ENCODE measurements at regions not wholly inside any gene's neighbourhood (a gene's known extent, or its start where the extent isn't known, plus 50 kb on each side); places are given as distances from the start of the nearest gene placed in this dataset.

DNA sequence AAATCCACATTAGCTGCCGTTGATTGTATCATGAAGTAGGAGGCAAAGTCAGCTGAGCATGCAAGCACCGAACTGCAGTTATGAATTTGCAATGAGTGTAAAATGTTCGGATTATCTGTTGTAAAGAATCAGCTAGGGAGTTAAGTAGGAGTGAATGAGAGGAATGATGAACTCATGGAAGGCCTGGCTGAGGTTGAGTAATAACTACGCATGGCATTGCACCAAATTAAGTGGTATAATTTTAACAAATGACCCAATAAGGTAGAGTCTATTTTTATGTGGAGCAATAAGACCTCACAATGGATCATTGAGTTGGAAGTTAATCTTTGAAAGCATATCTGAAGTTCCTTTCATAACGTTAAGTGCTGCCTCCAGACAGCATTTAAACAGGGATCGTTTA is 288.2 kb upstream of the CHST9 start:
- DNase-seq (ENCODE audit: low spot score): no peak

DNA sequence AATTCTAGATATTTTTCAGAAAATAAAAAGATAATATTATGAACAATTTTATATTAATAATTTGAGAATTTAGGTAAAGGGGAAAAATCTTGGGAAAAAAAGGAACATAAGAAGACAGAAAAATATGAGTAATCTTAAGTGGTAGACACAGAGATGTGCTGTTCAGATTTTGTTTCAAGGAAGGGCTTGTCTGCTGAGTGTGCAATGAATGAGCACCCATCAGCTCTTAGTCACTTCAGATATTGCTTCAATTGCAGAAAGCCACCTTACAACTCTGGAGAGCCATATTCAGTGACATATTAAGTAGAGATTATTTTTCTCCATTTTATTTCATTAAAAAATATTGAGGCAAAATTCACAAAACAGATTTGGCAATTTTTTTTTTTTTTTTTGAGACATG is 282.0 kb upstream of the CHST9 start:
- DNase-seq (ENCODE audit: low spot score): no peak

DNA sequence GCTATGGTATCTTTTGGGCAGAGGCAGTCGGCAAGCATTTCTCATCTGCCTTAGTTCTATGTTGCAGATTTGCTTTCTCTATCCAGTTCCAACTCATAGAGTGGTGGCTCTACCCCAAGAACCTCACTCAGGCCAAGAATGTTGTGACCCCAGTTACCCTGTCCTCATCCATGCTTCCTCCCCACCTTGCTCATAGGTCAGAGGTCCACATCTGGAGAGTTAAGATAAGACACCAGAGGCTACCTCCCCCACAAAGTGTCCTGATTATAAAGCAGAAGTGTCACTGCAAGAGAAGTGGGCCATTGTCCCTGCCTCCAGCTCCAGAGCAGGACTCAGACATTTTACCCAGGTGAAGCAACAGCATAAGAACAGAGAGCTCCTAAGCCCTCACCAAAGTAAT is 276.8 kb upstream of the CHST9 start:
- DNase-seq (ENCODE audit: low spot score): no peak

DNA sequence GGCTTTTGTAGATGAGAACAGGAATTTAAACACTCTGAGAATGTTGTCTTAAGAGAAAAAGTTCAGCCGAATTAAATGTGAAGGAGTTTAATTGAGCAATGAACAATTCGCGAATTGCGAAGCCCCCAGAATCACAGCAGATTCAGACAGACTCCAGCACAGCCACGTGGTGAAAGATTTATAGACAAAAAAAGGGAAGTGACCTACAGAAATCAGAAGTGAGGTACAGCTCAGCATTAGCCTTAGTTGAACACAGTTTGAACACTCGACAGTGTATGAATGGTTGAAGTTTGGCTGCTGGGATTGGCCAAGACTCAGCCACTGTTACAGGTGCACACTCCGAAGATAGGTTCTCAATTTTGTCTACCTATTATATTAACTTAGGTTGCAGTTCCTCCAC is 264.0 kb upstream of the CHST9 start:
- DNase-seq (ENCODE audit: low spot score): no peak

GRCh38 chr18:27447930-27448329 is 262.8 kb upstream of the CHST9 start:
- no peak for DNase-seq (ENCODE audit: low spot score)

GRCh38 chr18:27447451-27447881 is 262.4 kb upstream of the CHST9 start:
- no peak for DNase-seq (ENCODE audit: low spot score)

GRCh38 chr18:27430595-27430994 is 245.5 kb upstream of the CHST9 start:
- DNase-seq (ENCODE audit: low spot score): no peak

DNA sequence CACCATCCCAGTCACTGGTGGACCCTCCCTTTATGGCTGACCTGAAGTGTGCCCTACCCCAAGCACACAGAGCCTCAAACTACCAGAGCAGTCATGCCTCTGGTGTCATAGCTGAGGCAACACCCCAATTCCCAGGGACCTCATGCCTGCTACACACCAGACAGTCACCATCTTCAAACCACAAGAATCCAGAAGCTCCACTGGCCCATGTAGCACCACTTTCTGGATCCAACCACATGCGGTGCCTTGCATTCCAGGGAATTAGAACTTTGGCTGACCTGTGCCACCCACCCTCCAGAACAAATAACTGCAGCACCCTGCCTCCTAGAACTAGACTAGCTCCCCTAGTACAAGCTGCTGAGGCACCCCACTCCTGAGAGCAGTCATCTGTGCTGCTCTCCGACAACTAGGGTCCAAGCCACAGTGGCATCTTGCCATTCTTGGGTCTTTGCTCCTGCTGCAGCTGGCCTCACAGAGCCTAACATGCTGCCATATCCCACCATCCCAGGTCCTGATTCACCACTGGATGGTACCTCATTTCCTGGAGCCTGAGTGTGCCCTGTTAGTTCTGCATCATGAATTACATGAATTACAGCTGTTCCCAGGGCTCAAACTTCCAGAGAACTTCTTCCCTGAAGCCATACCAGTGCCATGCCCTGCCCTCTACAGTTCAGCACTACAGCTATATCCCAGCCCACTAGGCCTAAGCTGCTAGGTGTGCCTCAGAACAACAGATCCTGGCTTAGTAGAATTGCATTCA is 243.8 kb upstream of the CHST9 start:
- no peak for DNase-seq (ENCODE audit: low spot score)

DNA sequence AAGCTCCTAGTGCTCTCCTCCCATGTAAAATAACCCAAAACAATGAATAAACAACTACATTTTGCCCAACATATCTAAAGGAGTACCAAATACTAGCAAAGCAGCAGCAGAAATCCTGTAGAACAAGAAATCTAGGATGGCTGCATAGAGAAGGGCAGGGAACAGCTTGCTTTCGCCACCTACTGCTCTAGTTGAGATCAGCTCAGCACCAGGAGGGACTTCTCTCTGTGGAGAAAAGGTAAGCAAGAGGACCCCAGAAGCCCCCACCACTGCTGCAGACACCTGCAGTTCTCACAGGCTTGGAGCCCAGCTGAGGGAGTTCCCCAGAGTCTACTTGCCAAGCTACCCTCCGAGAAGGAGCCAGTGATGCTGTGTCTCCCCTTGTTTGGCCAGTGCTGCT is 243.0 kb upstream of the CHST9 start:
- DNase-seq (ENCODE audit: low spot score): no peak

- DNase-seq (ENCODE audit: low spot score): no peak
Observed at GRCh38 chr18:27423581-27423980, 238.5 kb upstream of the CHST9 start.

DNA sequence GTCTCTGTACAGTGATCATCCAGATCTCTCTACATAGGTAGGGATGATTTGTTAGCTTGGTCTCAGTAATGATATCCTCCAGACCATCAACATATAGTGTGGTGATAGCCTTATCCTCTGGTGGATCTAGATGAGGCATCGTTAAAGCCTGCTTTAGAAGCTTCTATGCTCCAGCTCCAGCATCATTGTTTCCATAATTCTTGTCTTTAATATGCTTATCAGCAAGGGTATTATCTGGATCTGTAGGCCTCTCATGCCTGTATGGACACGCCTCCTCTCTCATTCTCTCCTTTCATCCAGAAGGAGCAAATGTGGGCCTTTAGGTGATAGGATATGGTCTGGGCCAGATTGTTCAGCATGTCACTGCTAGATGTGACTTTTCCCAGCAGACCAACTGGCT is 234.5 kb upstream of the CHST9 start:
- no peak for DNase-seq (ENCODE audit: low spot score)

DNA sequence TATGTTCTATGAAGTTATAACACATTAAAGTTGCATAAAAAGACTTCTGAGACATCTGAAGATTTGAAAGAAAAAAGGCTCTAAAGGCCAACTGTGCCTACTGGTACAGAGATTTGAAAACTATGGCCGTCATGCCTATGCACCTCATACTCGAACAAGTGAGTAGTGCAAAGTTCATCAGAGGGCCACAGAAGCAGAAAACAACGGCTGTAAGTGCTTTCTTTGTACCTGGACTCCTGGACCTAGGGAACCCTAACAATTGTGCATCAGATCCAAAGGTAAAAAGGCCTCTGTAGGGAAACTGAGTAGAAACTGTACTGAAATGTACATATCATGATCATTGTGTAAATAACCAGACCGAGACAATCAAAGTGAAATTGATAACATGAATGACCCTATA is 230.4 kb upstream of the CHST9 start:
- no peak for DNase-seq (ENCODE audit: low spot score)

DNA sequence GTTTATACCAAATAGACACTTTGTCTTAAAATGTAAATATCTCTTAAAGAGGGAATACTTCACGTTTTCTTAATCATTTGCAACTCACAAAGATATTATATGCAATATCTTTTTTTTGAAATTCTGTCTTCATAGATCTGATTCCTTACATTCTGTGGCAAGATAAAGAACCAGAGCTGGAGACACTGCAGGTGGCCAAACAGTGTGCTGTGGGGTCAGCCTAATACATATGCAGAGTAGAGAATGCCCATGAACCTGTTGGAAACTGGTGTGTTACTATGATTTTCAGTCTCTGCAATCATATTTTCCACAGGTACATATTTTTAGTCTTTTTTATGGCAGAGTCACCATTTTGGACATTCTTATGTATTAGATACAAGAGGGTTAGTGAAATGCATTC is 229.6 kb upstream of the CHST9 start:
- no peak for DNase-seq (ENCODE audit: low spot score)

GRCh38 chr18:27413495-27414401 is 228.6 kb upstream of the CHST9 start:
- DNase-seq (ENCODE audit: low spot score): no peak

GRCh38 chr18:27412556-27412955 is 227.4 kb upstream of the CHST9 start:
- DNase-seq (ENCODE audit: low spot score): no peak

DNA sequence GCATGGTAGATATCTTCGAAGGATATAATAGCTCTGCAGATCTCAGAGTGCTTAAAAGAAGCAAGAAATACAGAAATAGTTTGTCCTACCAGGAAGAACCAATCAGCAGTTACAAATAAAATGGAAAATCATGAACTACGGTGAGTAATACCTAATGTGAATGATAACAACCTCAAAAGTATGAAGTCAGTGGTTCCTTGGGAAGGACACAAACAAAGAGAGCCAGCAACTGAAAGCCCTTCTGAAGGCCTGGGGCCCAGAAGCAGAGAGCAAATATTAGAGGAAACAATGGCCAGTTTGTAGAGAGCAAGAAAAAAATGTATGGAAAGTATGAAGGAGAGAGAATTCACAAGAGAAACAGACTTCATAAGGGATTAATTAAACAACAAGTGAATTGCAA is 226.8 kb upstream of the CHST9 start:
- no peak for DNase-seq (ENCODE audit: low spot score)

- DNase-seq (ENCODE audit: low spot score): no peak
Observed at GRCh38 chr18:27411013-27411412, 225.9 kb upstream of the CHST9 start.

DNA sequence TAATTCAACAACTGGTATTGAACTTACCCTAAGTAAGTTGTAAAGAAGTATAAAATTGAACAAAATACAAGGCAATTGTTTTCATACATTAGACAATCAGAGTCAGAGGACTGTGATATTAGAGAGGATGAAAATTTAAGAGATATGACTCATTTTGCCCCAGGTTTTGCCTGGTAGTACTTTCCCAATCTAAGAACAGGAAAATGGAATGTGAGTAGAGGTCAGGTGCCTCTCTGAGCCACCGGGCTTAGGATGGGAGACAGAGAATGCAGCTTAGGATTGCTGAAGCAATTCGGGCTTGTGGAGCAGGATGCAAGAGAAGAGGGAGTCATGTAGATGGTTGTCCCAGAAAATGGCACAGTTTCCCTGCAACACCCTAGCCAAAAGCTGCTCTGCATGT is 219.7 kb upstream of the CHST9 start:
- DNase-seq (ENCODE audit: low spot score): no peak

- DNase-seq (ENCODE audit: low spot score): no peak
Observed at GRCh38 chr18:27400001-27400400, 214.9 kb upstream of the CHST9 start.

DNA sequence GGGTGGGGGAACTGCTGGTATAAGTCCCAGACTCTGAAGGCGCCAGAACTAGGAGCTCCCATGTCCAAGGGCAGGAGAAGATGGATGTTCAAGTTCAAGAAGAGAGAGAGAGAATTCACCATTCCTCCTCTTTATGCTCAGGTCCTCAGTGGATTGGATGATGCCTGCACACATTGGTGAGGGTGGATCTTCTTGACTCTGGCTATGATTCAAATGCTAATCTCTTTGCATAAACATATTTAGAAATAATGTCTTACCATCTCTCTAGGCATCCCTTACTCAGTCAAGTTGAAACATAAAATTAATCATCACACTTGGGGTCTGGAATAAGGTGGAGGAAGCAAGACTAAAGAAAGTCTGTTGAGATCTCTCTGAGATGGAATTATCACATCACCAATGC is 210.6 kb upstream of the CHST9 start:
- no peak for DNase-seq (ENCODE audit: low spot score)

DNA sequence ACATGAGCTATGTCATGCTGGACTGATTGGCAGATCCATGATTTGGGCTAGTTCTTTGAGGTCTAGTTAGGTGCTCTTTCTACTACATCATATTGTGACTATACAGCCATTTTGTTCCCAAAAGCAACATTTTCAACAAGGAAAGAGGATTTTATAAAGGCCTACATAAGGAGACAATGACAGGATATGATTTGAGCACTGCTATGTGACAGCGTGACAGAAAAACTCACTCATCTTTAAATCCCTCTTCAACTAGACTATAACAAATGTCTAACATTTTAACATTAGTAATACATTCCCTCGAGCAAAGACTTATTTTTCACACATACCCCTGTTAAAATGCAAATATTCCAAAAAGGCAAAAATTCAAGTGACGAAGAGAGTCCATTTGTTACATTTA is 209.6 kb upstream of the CHST9 start:
- DNase-seq (ENCODE audit: low spot score): no peak

- no peak for DNase-seq (ENCODE audit: low spot score)
Observed at GRCh38 chr18:27382567-27383216, 197.6 kb upstream of the CHST9 start.
